Frontal cortex (tissue), 3 donors: ENCODE measurements at regions not wholly inside any gene's neighbourhood (a gene's known extent, or its start where the extent isn't known, plus 50 kb on each side); places are given as distances from the start of the nearest gene placed in this dataset.

Source experiments
- DNase-seq, 2 donors: peaks; one replicate each; pipeline ENCODE4 v3.0.0; 2012; ENCODE audit warnings: low spot score in 2 of 2
- FAIRE-seq: peaks from 2 replicates; lab custom pipeline; 2012; peaks lifted over from hg19 to GRCh38; lab: Jason Lieb, UNC
- donor health status: control.
- donor health status: control.
- donor health status: control.

DNA sequence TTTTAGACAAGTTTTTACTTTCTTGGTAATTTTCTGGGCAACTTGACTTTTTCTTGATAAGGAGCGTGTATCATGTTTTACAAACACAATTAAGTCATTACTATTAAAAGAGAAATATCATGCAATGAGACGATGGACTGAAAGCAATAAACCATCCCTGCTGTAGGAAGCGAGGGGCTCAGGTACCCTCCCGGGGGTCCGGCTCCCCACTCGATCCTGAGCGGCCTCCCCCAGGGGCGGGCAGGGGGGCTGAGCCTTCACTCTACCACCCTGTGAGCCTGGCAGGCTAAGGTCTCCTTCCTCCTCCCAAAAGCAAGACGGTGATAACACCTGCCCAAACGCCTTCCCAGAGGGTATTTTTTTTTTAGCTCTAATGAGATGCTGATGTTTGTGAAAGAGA, 51.8 kb upstream of the ADGRA1 start:
- DNase-seq, result no peak
- no peak for FAIRE-seq

- FAIRE-seq (no peak), DNase-seq (no peak)
These were observed 53.0 kb upstream of the ADGRA1 start for GRCh38 chr10:133034762-133035161.

- peak in 1 of 2 donors; percentile 51 for DNase-seq
These were observed 53.6 kb upstream of the ADGRA1 start for GRCh38 chr10:133034092-133034491.

DNA sequence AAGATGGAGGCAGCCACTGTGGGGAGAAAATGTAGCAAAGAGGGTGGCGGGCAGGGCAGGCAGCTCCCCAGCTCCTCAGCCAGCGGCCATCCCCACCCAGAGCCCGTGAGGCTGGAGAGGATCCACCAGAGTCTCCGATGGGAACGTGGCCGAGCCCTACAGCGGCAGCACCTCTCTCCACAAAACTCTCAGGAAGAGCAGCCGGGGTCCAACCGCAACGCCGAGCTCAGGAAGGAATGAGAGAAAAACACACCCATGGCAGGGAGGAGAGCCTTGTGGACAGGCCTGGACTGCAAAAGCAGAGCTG, 54.0 kb upstream of the ADGRA1 start:
- no peak for DNase-seq
- FAIRE-seq, result no peak

More at GRCh38 chr10:133034092-133034491, 53.6 kb upstream of the ADGRA1 start:
- FAIRE-seq, result no peak

GRCh38 chr10:133032976-133033741, 54.6 kb upstream of the ADGRA1 start:
- no peak for DNase-seq
- FAIRE-seq, result no peak

GRCh38 chr10:133032231-133032630, 55.5 kb upstream of the ADGRA1 start:
- DNase-seq, result no peak
- no peak for FAIRE-seq

DNA sequence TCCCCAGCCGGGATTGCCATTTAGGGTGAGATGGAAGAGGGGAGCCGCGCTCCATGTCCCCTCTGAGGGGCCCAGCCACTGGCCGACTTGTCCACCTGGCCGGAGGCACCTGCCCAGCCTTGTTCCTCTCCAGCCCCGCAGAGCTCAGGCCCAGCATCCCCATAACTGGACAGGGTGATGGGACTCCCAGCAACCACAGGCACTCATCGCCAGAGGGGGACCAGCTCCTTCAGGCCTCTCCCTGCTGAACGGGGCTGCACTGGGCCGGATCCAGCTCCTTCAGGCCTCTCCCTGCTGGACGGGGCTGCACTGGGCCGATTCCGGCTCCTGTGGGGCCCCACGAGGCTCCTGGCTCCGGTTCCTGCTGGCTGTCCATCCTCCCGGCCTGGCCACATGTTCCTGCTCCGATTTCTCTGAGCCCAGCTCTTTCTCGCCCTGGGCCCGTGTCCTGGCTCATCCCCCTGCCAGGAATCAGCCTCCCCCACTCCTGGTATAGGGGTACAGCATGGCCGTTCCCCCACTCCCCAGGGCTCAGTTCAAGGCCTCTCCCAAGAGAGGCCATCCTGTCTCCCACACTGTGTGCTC, 56.1 kb upstream of the ADGRA1 start:
- no peak for FAIRE-seq
- no peak for DNase-seq

GRCh38 chr10:133030781-133031180, 56.9 kb upstream of the ADGRA1 start:
- no peak for DNase-seq
- no peak for FAIRE-seq

DNA sequence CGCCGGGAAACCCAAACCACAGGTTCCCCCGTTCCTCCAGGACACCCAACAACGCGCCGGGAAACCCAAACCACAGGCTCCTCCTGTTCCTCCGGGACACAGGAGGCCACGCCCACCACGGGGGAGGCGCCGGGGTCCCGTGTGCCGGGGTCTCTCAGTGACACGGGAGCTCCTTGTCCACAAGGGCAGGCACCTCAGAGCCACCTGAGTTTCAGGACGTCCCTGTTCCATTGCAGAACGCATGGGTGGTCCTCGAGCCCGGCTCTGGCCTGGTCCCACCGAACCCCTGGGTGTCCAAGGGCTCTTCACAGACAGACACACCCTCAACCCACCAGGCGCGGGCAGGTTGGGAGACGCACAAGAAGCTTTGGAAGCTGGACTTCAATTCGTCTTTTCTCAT, 57.6 kb upstream of the ADGRA1 start:
- no peak for FAIRE-seq

DNA sequence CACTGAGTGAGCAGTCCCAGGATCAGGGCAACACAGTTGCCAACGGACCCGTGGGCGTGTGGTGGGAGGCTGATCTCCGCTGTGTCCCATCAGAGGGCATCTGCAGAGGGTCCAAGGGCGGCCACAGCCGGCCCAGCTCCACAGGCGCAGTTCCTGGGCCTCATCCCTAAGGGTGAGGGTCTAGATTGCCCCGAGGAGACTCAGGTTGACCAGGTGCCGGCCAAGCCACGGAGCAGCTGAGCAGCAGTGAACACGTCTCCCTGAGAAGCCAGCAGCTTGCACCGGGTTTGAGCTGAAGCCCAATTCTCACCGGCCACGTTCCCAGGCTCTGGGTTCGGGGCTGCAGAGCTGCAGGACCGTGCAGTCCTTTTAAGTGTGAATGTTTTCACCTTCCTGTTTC, 58.8 kb upstream of the ADGRA1 start:
- DNase-seq (no peak), FAIRE-seq (no peak)

More for the DNA sequence above, 57.6 kb upstream of the ADGRA1 start:
- no peak for DNase-seq

GRCh38 chr10:133028158-133028557, 59.6 kb upstream of the ADGRA1 start:
- FAIRE-seq (no peak), DNase-seq (no peak)

- no peak for FAIRE-seq
- no peak for DNase-seq
These were observed 60.2 kb upstream of the ADGRA1 start for GRCh38 chr10:133027482-133027881.

DNA sequence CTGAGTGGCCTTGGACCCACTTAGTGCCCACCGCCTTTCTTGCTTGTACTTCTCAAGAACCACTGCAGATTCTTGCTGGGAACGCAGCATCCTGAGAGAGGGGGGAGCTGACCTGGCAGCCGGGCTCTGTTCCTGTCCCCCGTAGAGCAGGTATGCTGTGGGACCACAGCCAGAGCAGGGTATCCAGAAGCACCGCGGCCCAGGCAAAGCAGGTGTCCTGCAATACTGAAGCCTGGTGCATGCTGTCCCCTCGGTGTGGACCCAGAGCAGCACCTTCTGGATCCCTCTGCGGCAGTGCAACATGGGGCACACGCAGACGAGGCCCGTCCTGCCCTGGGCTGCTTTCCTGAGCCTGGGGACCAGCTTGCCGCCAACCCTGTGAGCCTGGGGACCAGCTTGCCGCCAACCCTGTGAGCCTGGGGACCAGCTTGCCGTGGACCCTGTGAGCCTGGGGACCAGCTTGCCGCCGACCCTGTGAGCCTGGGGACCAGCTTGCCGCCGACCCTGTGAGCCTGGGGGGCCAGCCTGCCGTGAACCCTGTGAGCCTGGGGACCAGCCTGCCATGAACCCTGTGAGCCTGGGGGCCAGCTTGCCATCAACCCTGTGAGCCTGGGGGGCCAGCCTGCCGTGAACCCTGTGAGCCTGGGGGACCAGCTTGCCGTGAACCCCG, 60.9 kb upstream of the ADGRA1 start:
- DNase-seq (no peak), FAIRE-seq (no peak)

- FAIRE-seq (no peak), DNase-seq (no peak)
These were observed 61.6 kb upstream of the ADGRA1 start for GRCh38 chr10:133026171-133026570.

DNA sequence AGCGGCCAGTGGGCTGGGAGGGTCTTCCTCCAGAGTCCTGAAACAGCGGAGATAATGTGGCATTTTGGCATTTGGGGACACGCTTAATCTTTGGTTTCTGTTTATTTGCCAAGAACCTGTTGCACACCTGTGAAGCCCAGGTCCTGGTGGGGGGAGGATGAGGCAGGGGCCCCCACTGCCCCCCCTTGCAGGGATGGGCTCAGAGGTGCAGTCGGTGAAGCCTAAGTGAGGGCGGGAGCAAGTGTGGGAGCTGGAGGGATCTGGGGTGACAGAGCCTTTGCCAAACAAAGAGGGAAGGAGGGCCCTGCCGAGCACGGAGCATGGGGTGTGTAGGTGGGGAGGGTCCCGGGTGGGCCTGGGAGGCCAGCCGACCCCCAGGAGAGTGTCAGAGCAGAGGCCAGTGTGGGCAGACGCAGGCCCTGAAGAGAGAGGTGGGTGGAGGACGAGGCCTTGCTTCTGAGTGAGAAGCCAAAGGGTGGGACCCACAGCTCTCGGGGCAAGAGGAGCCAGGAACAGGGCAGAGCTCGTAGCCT, 62.1 kb upstream of the ADGRA1 start:
- DNase-seq (no peak), FAIRE-seq (no peak)

- DNase-seq (no peak), FAIRE-seq (no peak)
These were observed 62.8 kb upstream of the ADGRA1 start for GRCh38 chr10:133024704-133025557.

- FAIRE-seq (no peak), DNase-seq (no peak)
These were observed 64.4 kb upstream of the ADGRA1 start for GRCh38 chr10:133023216-133023843.

GRCh38 chr10:133022776-133023100, 65.0 kb upstream of the ADGRA1 start:
- DNase-seq (no peak), FAIRE-seq (no peak)

- DNase-seq (no peak), FAIRE-seq (no peak)
These were observed 65.6 kb upstream of the ADGRA1 start for GRCh38 chr10:133021963-133022775.
